B cell (primary cell): ENCODE measurements at regions not wholly inside any gene's neighbourhood (a gene's known extent, or its start where the extent isn't known, plus 50 kb on each side); places are given as distances from the start of the nearest gene placed in this dataset.

Experiments used
- ATAC-seq: fragments of 200-7000 bp; cut with Tn5 transposase; one replicate; pipeline ENCODE4 v1.10.0; 2021; ENCODE audit warnings: low read depth, mild to moderate bottlenecking, moderate number of reproducible peaks, moderate library complexity
- CTCF ChIA-PET: fragments of 350-600 bp; sonication (Branson Sonifier 250); formaldehyde crosslinking; loops from one replicate; lab custom pipeline; 2021; ENCODE audit warnings: antibody characterized with exemption, inconsistent platforms; lab: Charles Lee
- POLR2A ChIA-PET: fragments of 350-600 bp; sonication (Branson Sonifier 250); formaldehyde crosslinking; loops from one replicate; lab custom pipeline; 2021; ENCODE audit warnings: antibody characterized with exemption; lab: Charles Lee
- DNase-seq: peaks from one replicate; pipeline ENCODE4 v3.0.0; 2013
- H2AFZ ChIP-seq: 2 replicates; pipeline ENCODE4 v1.6.1; 2012; ENCODE audit warnings: mild to moderate bottlenecking, low read depth, low read length; ENCODE audit not compliant: insufficient read depth, poor library complexity, severe bottlenecking
- H3K27ac ChIP-seq, 2 donors: 1 replicate in 1 of 2; 2 replicates in 1 of 2; pipeline ENCODE4 v1.5.1; 2012 to 2013; ENCODE audit warnings: low read length in 2 of 2, mild to moderate bottlenecking in 2 of 2, moderate library complexity in 1 of 2
- H3K27me3 ChIP-seq, 4 experiments: fragments of 200-600 bp in 1 of 4; sonication (generic) in 1 of 4; replicated peaks in 1 of 4; 1 replicate in 2 of 4; 2 replicates in 2 of 4; pipeline versions ENCODE4 v1.6.1 to v1.7.0; 2013 to 2016; ENCODE audit warnings: low read length in 3 of 4, mild to moderate bottlenecking in 2 of 4, mixed read lengths in 1 of 4, moderate library complexity in 1 of 4; ENCODE audit not compliant: insufficient read depth in 4 of 4, control insufficient read depth in 3 of 4; ENCODE audit errors: control extremely low read depth in 1 of 4
- H3K36me3 ChIP-seq, 2 experiments: replicated peaks in 1 of 2; 1 replicate in 1 of 2; 2 replicates in 1 of 2; pipeline versions ENCODE4 v1.6.1 to v1.7.1; 2013; ENCODE audit warnings: low read length in 1 of 2; ENCODE audit not compliant: insufficient read depth in 2 of 2, control insufficient read depth in 1 of 2; ENCODE audit errors: control extremely low read depth in 1 of 2, extremely low read depth in 1 of 2
- H3K4me1 ChIP-seq, 2 donors: fragments of 200-600 bp in 1 of 2; sonication (generic) in 1 of 2; 1 replicate in 1 of 2; 2 replicates in 1 of 2; pipeline versions ENCODE4 v1.5.1 to v1.6.1; 2013 to 2017; ENCODE audit warnings: low read length in 2 of 2; ENCODE audit not compliant: control insufficient read depth in 2 of 2, insufficient read depth in 2 of 2
- H3K4me2 ChIP-seq: replicated peaks from 2 replicates; pipeline ENCODE3; 2012; ENCODE audit warnings: mild to moderate bottlenecking, low read depth, low read length; ENCODE audit not compliant: poor library complexity, severe bottlenecking
- H3K4me3 ChIP-seq, 5 experiments: fragments of 200-600 bp in 1 of 5; sonication (generic) in 1 of 5; 1 replicate in 3 of 5; 2 replicates in 2 of 5; pipeline versions ENCODE4 v1.5.1 to v1.7.0; 2011 to 2016; ENCODE audit warnings: low read length in 4 of 5, mild to moderate bottlenecking in 4 of 5, low read depth in 2 of 5, control low read depth in 1 of 5, moderate library complexity in 1 of 5; ENCODE audit not compliant: insufficient read depth in 1 of 5; ENCODE audit errors: control extremely low read depth in 1 of 5, extremely low read depth in 1 of 5
- H3K79me2 ChIP-seq: fragments of 200-600 bp; sonication (generic); one replicate; pipeline ENCODE4 v1.6.0; 2016; ENCODE audit warnings: low read length; ENCODE audit not compliant: control insufficient read depth, insufficient read depth
- H3K9ac ChIP-seq: fragments of 200-600 bp; sonication (generic); 2 replicates; pipeline ENCODE4 v1.6.1; 2017; ENCODE audit warnings: mild to moderate bottlenecking, low read length, moderate library complexity
- H3K9me3 ChIP-seq, 3 donors: one replicate each; pipeline versions ENCODE4 v1.6.1 to v1.7.1; 2013; ENCODE audit warnings: low read length in 2 of 3; ENCODE audit not compliant: control insufficient read depth in 2 of 3, insufficient read depth in 1 of 3; ENCODE audit errors: control extremely low read depth in 1 of 3
- H4K20me1 ChIP-seq: 2 replicates; pipeline ENCODE4 v1.6.0; 2012; ENCODE audit warnings: mild to moderate bottlenecking, low read length; ENCODE audit not compliant: insufficient read depth, control insufficient read depth, poor library complexity, severe bottlenecking
- H3K27ac Mint-ChIP-seq: one replicate; pipeline ENCODE4 v1.8.0; 2021; ENCODE audit warnings: mixed read lengths
- H3K27me3 Mint-ChIP-seq: one replicate; pipeline ENCODE4 v1.8.0; 2021; ENCODE audit warnings: mixed read lengths
- H3K4me1 Mint-ChIP-seq: one replicate; pipeline ENCODE4 v1.8.0; 2021; ENCODE audit warnings: mixed read lengths
- H3K4me3 Mint-ChIP-seq: one replicate; pipeline ENCODE4 v1.8.0; 2021; ENCODE audit warnings: mixed read lengths
- H3K9me3 Mint-ChIP-seq: one replicate; pipeline ENCODE4 v1.8.0; 2022; ENCODE audit warnings: mixed read lengths; ENCODE audit not compliant: insufficient read depth
- EZH2 ChIP-seq: IDR thresholded peaks from 2 replicates; pipeline ENCODE4 v1.6.1; 2012; ENCODE audit warnings: borderline replicate concordance, low read depth, mild to moderate bottlenecking, moderate library complexity, low read length; ENCODE audit not compliant: insufficient read depth, poor library complexity, severe bottlenecking
- WGBS: methylation state at CpG from one replicate; pipeline ENCODE4 v1.1.5; 2013; ENCODE audit warnings: missing lambda C conversion rate; ENCODE audit not compliant: insufficient coverage; 5-methylcytosine and 5-hydroxymethylcytosine counted together
- intact Hi-C: fragments of 100-400 bp; cut with micrococcal nuclease; formaldehyde crosslinking; loops from one replicate; pipeline ENCODE4 v1.10.0; 2022
- TF ChIP-seq, protein P1 (sequence below): fragments of 200-600 bp; IDR thresholded peaks from one replicate; pipeline ENCODE4 v1.8.0; 2022; ENCODE audit warnings: antibody characterized with exemption, mild to moderate bottlenecking

DNA sequence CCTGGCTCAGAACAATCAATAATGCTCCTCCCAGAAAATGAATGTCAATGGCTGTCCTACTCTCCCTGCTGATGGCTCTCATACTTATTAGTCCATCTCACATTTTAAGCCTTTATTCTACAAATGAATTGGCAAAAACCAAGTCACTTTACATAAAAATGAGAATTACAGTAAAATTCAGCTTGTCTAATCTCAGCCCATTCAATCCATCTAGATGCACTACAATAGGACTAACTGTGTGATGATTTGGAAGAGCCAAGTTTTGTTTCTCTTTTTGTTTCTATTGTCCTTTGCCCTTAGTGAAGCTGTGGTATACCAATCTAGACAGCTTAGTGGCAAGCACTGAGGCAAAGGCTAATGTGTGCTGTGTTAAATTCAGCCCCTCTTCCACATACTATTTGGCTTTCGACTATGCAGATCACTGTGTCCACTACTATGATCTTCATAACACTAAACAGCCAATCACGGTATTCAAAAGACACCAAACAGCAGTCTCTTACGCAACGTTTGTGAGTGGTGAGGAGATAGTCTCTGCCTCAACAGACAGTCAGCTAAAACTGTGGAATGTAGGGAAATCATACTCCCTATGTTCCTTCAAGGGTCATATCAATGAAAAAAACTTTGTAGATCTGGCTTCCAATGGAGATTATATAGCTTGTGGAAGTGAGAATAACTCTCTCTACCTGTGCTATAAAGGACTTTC is 140.8 kb upstream of the ZNF462 start:
- Mint-ChIP-seq H3K4me1 (no peaks in the 10 kb centered on the region), H3K9me3 (no peaks in the 10 kb centered on the region), H3K27ac (no peak overlapping the region), H3K27me3 (no peaks in the 10 kb centered on the region), H3K4me3 (no peak overlapping the region)
- intact Hi-C loops, result no loop called here
- ATAC-seq, result no peak
- no peak overlapping the region for H3K9ac ChIP-seq
- ChIA-PET POLR2A (no interaction called here), CTCF (no interaction called here)
- no peaks in the 10 kb centered on the region for H3K4me1 ChIP-seq
- no peak overlapping the region for H3K4me3 ChIP-seq
- no peak overlapping the region for H3K27ac ChIP-seq
- no peaks in the 10 kb centered on the region for H3K36me3 ChIP-seq
- H3K9me3 ChIP-seq, result no peaks in the 10 kb centered on the region
- DNase-seq, result no peak
- no peak overlapping the region for H2AFZ ChIP-seq
- H4K20me1 ChIP-seq, result no peaks in the 10 kb centered on the region
- no CpG with 5 or more reads among the region's 4 CpGs for WGBS
- TF ChIP-seq EZH2, result no peak
- TF ChIP-seq, protein P1, sequence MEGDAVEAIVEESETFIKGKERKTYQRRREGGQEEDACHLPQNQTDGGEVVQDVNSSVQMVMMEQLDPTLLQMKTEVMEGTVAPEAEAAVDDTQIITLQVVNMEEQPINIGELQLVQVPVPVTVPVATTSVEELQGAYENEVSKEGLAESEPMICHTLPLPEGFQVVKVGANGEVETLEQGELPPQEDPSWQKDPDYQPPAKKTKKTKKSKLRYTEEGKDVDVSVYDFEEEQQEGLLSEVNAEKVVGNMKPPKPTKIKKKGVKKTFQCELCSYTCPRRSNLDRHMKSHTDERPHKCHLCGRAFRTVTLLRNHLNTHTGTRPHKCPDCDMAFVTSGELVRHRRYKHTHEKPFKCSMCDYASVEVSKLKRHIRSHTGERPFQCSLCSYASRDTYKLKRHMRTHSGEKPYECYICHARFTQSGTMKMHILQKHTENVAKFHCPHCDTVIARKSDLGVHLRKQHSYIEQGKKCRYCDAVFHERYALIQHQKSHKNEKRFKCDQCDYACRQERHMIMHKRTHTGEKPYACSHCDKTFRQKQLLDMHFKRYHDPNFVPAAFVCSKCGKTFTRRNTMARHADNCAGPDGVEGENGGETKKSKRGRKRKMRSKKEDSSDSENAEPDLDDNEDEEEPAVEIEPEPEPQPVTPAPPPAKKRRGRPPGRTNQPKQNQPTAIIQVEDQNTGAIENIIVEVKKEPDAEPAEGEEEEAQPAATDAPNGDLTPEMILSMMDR, result no peak
- H3K27me3 ChIP-seq, result no peaks in the 10 kb centered on the region
- no peaks in the 10 kb centered on the region for H3K79me2 ChIP-seq
- no peak overlapping the region for H3K4me2 ChIP-seq

DNA sequence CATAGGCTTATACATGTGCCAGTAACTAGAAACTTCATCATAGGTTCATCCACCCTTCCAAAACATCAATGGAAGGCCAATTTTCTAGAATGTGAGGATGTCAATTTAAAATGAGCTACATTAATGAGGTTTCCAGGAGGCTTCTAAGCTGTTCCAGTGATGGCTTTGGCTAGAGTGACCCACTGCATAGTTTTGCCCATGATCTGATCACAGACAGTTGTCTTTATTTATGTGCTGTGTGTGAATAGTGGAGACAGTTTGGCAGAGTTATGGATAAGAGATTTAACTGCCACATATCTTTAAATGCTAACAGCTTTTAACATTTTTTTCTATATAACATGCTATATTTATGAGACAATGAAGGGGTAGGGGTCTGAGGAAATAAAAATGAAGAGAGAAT is 139.0 kb upstream of the ZNF462 start:
- no peak overlapping the region for H3K27ac ChIP-seq
- no peaks in the 10 kb centered on the region for H3K9me3 ChIP-seq
- H3K4me2 ChIP-seq, result no peak overlapping the region
- H3K27me3 ChIP-seq, result no peaks in the 10 kb centered on the region
- no peak overlapping the region for H3K27ac Mint-ChIP-seq
- no peaks in the 10 kb centered on the region for H3K79me2 ChIP-seq
- no peaks in the 10 kb centered on the region for H4K20me1 ChIP-seq
- H2AFZ ChIP-seq, result no peak overlapping the region
- H3K36me3 ChIP-seq, result no peaks in the 10 kb centered on the region
- no peak overlapping the region for H3K4me3 Mint-ChIP-seq
- H3K4me1 ChIP-seq, result no peaks in the 10 kb centered on the region
- H3K9ac ChIP-seq, result no peak overlapping the region
- intact Hi-C loops, result no loop called here
- no peaks in the 10 kb centered on the region for H3K9me3 Mint-ChIP-seq
- ChIA-PET POLR2A (no interaction called here), CTCF (no interaction called here)
- no peak overlapping the region for H3K4me3 ChIP-seq
- DNase-seq (no peak), ATAC-seq (no peak)
- no peaks in the 10 kb centered on the region for H3K4me1 Mint-ChIP-seq
- H3K27me3 Mint-ChIP-seq, result no peaks in the 10 kb centered on the region
- TF ChIP-seq, protein P1, result no peak
- TF ChIP-seq EZH2, result no peak
